Activated B cell treated with CpG ODN at 0.5 μM for 24 hours (primary cell): ENCODE measurements at regions not wholly inside any gene's neighbourhood (a gene's known extent, or its start where the extent isn't known, plus 50 kb on each side); places are given as distances from the start of the nearest gene placed in this dataset.

Experiments
- ATAC-seq: fragments of 200-7000 bp; cut with Tn5 transposase; one replicate; pipeline ENCODE4 v1.10.0; 2021; ENCODE audit warnings: low read depth, mild to moderate bottlenecking, moderate library complexity
- CTCF ChIA-PET: fragments of 350-600 bp; sonication (Branson Sonifier 250); formaldehyde crosslinking; loops from one replicate; lab custom pipeline; 2021; ENCODE audit warnings: antibody characterized with exemption; lab: Charles Lee
- POLR2A ChIA-PET: fragments of 350-600 bp; sonication (Branson Sonifier 250); formaldehyde crosslinking; loops from one replicate; lab custom pipeline; 2021; ENCODE audit warnings: antibody characterized with exemption; lab: Charles Lee
- DNase-seq: peaks from one replicate; pipeline ENCODE4 v3.0.0; 2022
- H3K27ac Mint-ChIP-seq: one replicate; pipeline ENCODE4 v1.8.0; 2020; ENCODE audit warnings: mixed read lengths
- H3K27me3 Mint-ChIP-seq: one replicate; pipeline ENCODE4 v1.8.0; 2021; ENCODE audit warnings: mixed read lengths
- H3K36me3 Mint-ChIP-seq: one replicate; pipeline ENCODE4 v1.8.0; 2021; ENCODE audit warnings: low read depth, mixed read lengths
- H3K4me1 Mint-ChIP-seq: one replicate; pipeline ENCODE4 v1.8.0; 2021; ENCODE audit warnings: mixed read lengths
- H3K4me3 Mint-ChIP-seq: one replicate; pipeline ENCODE4 v1.8.0; 2020; ENCODE audit warnings: mild to moderate bottlenecking, mixed read lengths
- H3K9me3 Mint-ChIP-seq: one replicate; pipeline ENCODE4 v1.8.0; 2020; ENCODE audit warnings: mixed read lengths
- intact Hi-C: fragments of 100-400 bp; cut with micrococcal nuclease; formaldehyde crosslinking; loops from one replicate; pipeline ENCODE4 v1.15.1; 2024
- TF ChIP-seq, protein P1 (sequence below): fragments of 200-600 bp; IDR thresholded peaks from one replicate; pipeline ENCODE4 v1.8.0; 2022; ENCODE audit warnings: antibody characterized with exemption, mild to moderate bottlenecking

DNA sequence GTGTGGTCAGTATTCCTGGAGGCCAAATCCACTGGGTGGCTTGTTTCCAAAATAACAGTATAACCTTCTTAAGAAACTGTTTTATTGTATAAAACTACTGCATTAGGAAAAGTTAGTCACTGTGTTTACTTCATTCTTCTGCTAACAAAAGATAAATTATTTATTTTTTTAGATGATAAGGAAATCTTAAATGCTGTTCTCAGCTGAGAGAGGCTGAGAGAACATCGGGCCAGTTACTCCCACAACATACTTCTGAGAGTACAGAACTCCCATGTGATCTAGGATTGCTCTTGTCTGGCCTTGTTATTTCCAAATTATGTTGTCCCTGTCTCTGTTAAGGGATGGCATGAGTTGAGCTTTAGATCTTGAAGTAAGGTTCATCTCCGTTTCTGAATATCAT, 96.7 kb upstream of the CXADR start:
- intact Hi-C loops: no loop called here
- ChIA-PET POLR2A (no interaction called here), CTCF (no interaction called here)
- Mint-ChIP-seq H3K36me3 (no peaks in the 10 kb centered on the region), H3K4me3 (no peak overlapping the region), H3K27me3 (no peaks in the 10 kb centered on the region), H3K4me1 (no peaks in the 10 kb centered on the region), H3K9me3 (no peaks in the 10 kb centered on the region), H3K27ac (no peak overlapping the region)
- DNase-seq (no peak), ATAC-seq (no peak)
- TF ChIP-seq, protein P1, sequence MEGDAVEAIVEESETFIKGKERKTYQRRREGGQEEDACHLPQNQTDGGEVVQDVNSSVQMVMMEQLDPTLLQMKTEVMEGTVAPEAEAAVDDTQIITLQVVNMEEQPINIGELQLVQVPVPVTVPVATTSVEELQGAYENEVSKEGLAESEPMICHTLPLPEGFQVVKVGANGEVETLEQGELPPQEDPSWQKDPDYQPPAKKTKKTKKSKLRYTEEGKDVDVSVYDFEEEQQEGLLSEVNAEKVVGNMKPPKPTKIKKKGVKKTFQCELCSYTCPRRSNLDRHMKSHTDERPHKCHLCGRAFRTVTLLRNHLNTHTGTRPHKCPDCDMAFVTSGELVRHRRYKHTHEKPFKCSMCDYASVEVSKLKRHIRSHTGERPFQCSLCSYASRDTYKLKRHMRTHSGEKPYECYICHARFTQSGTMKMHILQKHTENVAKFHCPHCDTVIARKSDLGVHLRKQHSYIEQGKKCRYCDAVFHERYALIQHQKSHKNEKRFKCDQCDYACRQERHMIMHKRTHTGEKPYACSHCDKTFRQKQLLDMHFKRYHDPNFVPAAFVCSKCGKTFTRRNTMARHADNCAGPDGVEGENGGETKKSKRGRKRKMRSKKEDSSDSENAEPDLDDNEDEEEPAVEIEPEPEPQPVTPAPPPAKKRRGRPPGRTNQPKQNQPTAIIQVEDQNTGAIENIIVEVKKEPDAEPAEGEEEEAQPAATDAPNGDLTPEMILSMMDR: no peak

DNA sequence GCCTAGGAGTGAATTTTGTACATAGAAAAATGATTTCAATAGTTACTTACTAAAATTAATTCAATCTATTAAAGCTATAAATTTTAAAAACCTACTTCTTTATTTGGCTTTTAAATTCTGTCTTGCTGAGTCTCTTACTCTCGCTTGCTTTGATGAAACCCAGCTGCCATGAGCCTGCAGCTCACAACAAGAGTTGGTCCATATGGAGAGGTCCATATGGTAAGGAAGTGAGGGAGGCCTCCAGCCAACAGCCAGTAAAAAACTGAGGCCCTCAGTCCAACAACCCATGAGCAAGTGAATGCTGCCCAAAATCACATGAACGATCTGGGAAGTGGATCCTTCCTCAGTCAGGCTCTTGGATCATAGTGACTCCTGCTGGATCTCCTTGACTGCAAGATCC, 89.9 kb upstream of the CXADR start:
- TF ChIP-seq, protein P1: no peak
- no peaks in the 10 kb centered on the region for H3K4me1 Mint-ChIP-seq
- H3K4me3 Mint-ChIP-seq: no peak overlapping the region
- intact Hi-C loops: no loop called here
- H3K9me3 Mint-ChIP-seq: no peaks in the 10 kb centered on the region
- no peak for ATAC-seq
- no peaks in the 10 kb centered on the region for H3K27me3 Mint-ChIP-seq
- ChIA-PET POLR2A (no interaction called here), CTCF (no interaction called here)
- DNase-seq: no peak
- no peak overlapping the region for H3K27ac Mint-ChIP-seq
- H3K36me3 Mint-ChIP-seq: no peaks in the 10 kb centered on the region

DNA sequence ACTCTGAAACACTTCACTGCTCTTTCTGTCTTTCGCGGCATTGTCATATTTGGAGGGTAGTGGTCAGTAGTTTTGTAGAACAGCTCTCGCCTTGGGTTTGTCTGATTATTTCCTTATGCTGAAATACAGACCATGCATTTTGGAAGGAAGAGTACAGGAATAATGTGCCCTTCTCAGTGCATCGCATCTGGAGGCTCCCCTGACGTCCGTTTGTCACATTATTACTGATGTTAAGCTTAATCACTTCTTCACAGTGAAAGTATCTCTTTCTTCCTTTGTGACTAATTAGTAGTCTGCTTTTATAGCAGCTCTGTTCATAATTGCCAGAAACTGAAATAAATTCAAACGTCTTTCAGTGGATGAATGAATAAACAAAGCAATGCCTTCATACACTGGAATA, 85.7 kb upstream of the CXADR start:
- H3K36me3 Mint-ChIP-seq: no peaks in the 10 kb centered on the region
- intact Hi-C loops: no loop called here
- ChIA-PET CTCF (no interaction called here), POLR2A (no interaction called here)
- no peaks in the 10 kb centered on the region for H3K9me3 Mint-ChIP-seq
- DNase-seq (no peak), ATAC-seq (no peak)
- no peaks in the 10 kb centered on the region for H3K27me3 Mint-ChIP-seq
- TF ChIP-seq, protein P1: no peak
- no peaks in the 10 kb centered on the region for H3K4me1 Mint-ChIP-seq
- H3K4me3 Mint-ChIP-seq: no peak overlapping the region
- no peak overlapping the region for H3K27ac Mint-ChIP-seq

DNA sequence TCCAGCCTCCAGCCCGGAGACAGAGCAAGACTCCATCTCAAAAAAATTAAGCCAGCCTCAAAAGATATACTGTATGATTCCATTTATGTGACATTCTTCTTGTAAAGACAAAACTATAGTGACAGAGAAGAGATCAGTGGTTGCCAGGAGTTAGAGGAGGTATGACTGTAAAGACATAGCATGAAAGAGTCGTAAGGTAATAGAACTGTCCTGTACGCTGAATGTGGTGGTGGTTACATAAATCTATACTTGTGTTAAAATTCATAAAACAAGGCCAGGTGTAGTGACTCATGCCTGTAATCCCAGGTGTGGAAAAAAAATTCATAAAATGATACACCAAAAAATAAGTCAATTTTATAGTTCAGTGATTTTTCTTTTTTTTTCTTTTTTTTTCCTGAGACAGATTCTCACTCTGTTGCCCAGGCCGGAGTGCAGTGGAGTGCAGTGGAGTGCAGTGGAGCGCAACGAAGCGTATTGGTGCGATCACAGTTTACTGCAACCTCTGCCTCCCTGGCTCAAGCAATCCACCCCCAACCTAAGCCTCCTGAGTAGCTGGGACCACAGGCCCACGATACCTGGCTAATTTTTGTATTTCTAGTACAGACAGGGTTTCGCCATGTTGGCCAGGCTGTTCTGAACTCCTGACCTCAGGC, 84.9 kb upstream of the CXADR start:
- Mint-ChIP-seq H3K4me3 (no peak overlapping the region), H3K27ac (no peak overlapping the region), H3K4me1 (no peaks in the 10 kb centered on the region), H3K36me3 (no peaks in the 10 kb centered on the region), H3K9me3 (no peaks in the 10 kb centered on the region), H3K27me3 (no peaks in the 10 kb centered on the region)
- CTCF ChIA-PET: no interaction called here
- intact Hi-C loops: no loop called here
- no peak for ATAC-seq
- DNase-seq: no peak
- POLR2A ChIA-PET: no interaction called here
- TF ChIP-seq, protein P1: no peak

DNA sequence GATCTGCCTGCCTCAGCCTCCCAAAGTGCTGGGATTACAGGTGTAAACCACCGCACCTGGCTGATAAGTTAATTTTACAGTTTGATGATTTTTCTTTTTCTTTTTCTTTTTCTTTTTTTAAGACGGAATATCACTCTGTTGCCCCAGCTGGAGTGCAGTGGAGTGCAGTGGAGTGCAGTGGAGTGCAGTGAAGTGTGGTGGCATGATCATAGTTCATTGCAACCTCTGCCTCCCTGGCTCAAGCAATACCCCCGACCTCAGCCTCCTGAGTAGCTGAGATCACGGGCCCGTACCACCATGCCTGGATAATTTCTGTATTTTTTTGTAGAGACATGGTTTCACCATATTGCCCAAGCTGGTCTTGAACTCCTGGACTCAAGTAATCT, 84.4 kb upstream of the CXADR start:
- POLR2A ChIA-PET: no interaction called here
- CTCF ChIA-PET: no interaction called here
- H3K4me1 Mint-ChIP-seq: no peaks in the 10 kb centered on the region
- no peaks in the 10 kb centered on the region for H3K9me3 Mint-ChIP-seq
- no peaks in the 10 kb centered on the region for H3K27me3 Mint-ChIP-seq
- intact Hi-C loops: no loop called here
- no peak overlapping the region for H3K4me3 Mint-ChIP-seq
- H3K36me3 Mint-ChIP-seq: no peaks in the 10 kb centered on the region
- no peak for DNase-seq
- no peak overlapping the region for H3K27ac Mint-ChIP-seq
- TF ChIP-seq, protein P1: no peak
- ATAC-seq: peak; percentile 25
